H9 (cell line): ENCODE measurements at regions not wholly inside any gene's neighbourhood (a gene's known extent, or its start where the extent isn't known, plus 50 kb on each side); places are given as distances from the start of the nearest gene placed in this dataset.
A peak's percentile ranks its signal among the peaks of the same experiment; 100 is the strongest.

Experiments used
- DNase-seq: peaks from one replicate; pipeline ENCODE4 v3.0.0-alpha.2; 2017
- H2AFZ ChIP-seq: one replicate; pipeline ENCODE4 v1.6.1; 2013; ENCODE audit warnings: mild to moderate bottlenecking, low read length, control low read depth, moderate library complexity
- H2AK5ac ChIP-seq: 2 replicates; pipeline ENCODE4 v1.6.1; 2013; ENCODE audit warnings: low read length, control low read depth, mixed read lengths; ENCODE audit not compliant: insufficient read length
- H2BK120ac ChIP-seq: one replicate; pipeline ENCODE4 v1.6.1; 2013; ENCODE audit warnings: low read depth, mild to moderate bottlenecking, low read length, control low read depth, inconsistent platforms; ENCODE audit not compliant: poor library complexity, severe bottlenecking
- H2BK12ac ChIP-seq: 2 replicates; pipeline ENCODE4 v1.6.1; 2013; ENCODE audit warnings: low read length, control low read depth, mixed read lengths, low read depth; ENCODE audit not compliant: insufficient read length
- H2BK15ac ChIP-seq: 2 replicates; pipeline ENCODE4 v1.6.1; 2013; ENCODE audit warnings: low read depth, low read length, control low read depth
- H2BK20ac ChIP-seq: one replicate; pipeline ENCODE4 v1.6.1; 2013; ENCODE audit warnings: low read depth, mild to moderate bottlenecking, low read length, control low read depth, inconsistent platforms; ENCODE audit not compliant: poor library complexity, severe bottlenecking
- H2BK5ac ChIP-seq: 2 replicates; pipeline ENCODE4 v1.6.1; 2013; ENCODE audit warnings: low read length, control low read depth, mixed read lengths; ENCODE audit not compliant: insufficient read length
- H3K14ac ChIP-seq: 2 replicates; pipeline ENCODE4 v1.6.1; 2013; ENCODE audit warnings: low read length, control low read depth; ENCODE audit not compliant: insufficient read depth
- H3K18ac ChIP-seq: 2 replicates; pipeline ENCODE4 v1.6.1; 2013; ENCODE audit warnings: low read depth, mild to moderate bottlenecking, mixed read lengths, low read length, control low read depth; ENCODE audit not compliant: insufficient read length
- H3K23ac ChIP-seq: 2 replicates; pipeline ENCODE4 v1.6.1; 2013; ENCODE audit warnings: low read length, control low read depth, mixed read lengths, low read depth; ENCODE audit not compliant: insufficient read length
- H3K23me2 ChIP-seq: 2 replicates; pipeline ENCODE4 v1.6.1; 2013; ENCODE audit warnings: low read depth, mild to moderate bottlenecking, mixed read lengths, low read length, control low read depth; ENCODE audit not compliant: insufficient read length, poor library complexity, severe bottlenecking
- H3K27ac ChIP-seq: 2 replicates; pipeline ENCODE4 v1.5.1; 2013; ENCODE audit warnings: low read length, control low read depth, mixed read lengths, low read depth; ENCODE audit not compliant: insufficient read length
- H3K27me3 ChIP-seq: 2 replicates; pipeline ENCODE4 v1.6.1; 2013; ENCODE audit warnings: low read length, control low read depth, inconsistent platforms; ENCODE audit not compliant: insufficient read depth
- H3K4ac ChIP-seq: 2 replicates; pipeline ENCODE4 v1.6.1; 2013; ENCODE audit warnings: low read depth, mild to moderate bottlenecking, control low read depth, inconsistent platforms, low read length, moderate library complexity
- H3K4me1 ChIP-seq: 2 replicates; pipeline ENCODE4 v1.6.1; 2013; ENCODE audit warnings: low read length, control low read depth, inconsistent platforms; ENCODE audit not compliant: insufficient read depth
- H3K4me2 ChIP-seq: 2 replicates; pipeline ENCODE4 v1.6.1; 2013; ENCODE audit warnings: low read length, control low read depth, mixed read lengths; ENCODE audit not compliant: insufficient read length, insufficient read depth
- H3K56ac ChIP-seq: 2 replicates; pipeline ENCODE4 v1.6.1; 2013; ENCODE audit warnings: low read depth, mild to moderate bottlenecking, mixed read lengths, low read length, control low read depth; ENCODE audit not compliant: insufficient read length
- H3K79me1 ChIP-seq: 2 replicates; pipeline ENCODE4 v1.6.1; 2013; ENCODE audit warnings: low read depth, mild to moderate bottlenecking, moderate library complexity, low read length, control low read depth, inconsistent platforms; ENCODE audit not compliant: insufficient read depth, poor library complexity, severe bottlenecking
- H3K79me2 ChIP-seq: 2 replicates; pipeline ENCODE4 v1.6.1; 2013; ENCODE audit warnings: low read length, control low read depth, inconsistent platforms; ENCODE audit not compliant: insufficient read depth
- H3K9ac ChIP-seq: 2 replicates; pipeline ENCODE4 v1.6.1; 2013; ENCODE audit warnings: low read length, control low read depth, mixed read lengths; ENCODE audit not compliant: insufficient read length; ENCODE audit errors: extremely low read depth
- H3K9me3 ChIP-seq: one replicate; pipeline ENCODE4 v1.6.1; 2013; ENCODE audit warnings: low read depth, low read length, inconsistent platforms; ENCODE audit not compliant: control insufficient read depth
- H3T11ph ChIP-seq: one replicate; pipeline ENCODE4 v1.6.1; 2013; ENCODE audit warnings: mild to moderate bottlenecking, low read length, control low read depth, inconsistent platforms
- H4K20me1 ChIP-seq: one replicate; pipeline ENCODE4 v1.6.1; 2013; ENCODE audit not compliant: control insufficient read depth, insufficient read length, insufficient read depth
- H4K5ac ChIP-seq: 2 replicates; pipeline ENCODE4 v1.6.1; 2013; ENCODE audit warnings: low read depth, mild to moderate bottlenecking, mixed read lengths, low read length, control low read depth; ENCODE audit not compliant: insufficient read length
- H4K8ac ChIP-seq: replicated peaks from 2 replicates; pipeline ENCODE4 v1.6.1; 2013; ENCODE audit warnings: low read length, control low read depth, mixed read lengths, low read depth; ENCODE audit not compliant: insufficient read length
- H4K91ac ChIP-seq: 2 replicates; pipeline ENCODE4 v1.6.1; 2013; ENCODE audit warnings: low read depth, mild to moderate bottlenecking, moderate library complexity, mixed read lengths, low read length, control low read depth; ENCODE audit not compliant: insufficient read length
- H3K27ac Mint-ChIP-seq, 3 experiments: 2 replicates in 2 of 3; 3 replicates in 1 of 3; pipeline ENCODE4 v1.8.0; 2020 to 2021; ENCODE audit warnings: mixed read lengths in 3 of 3, mild to moderate bottlenecking in 1 of 3, moderate library complexity in 1 of 3
- H3K27me3 Mint-ChIP-seq: 2 replicates; pipeline ENCODE4 v1.8.0; 2021; ENCODE audit warnings: low read depth, mild to moderate bottlenecking, moderate library complexity, mixed read lengths
- H3K36me3 Mint-ChIP-seq, 3 experiments: 2 replicates in 2 of 3; 3 replicates in 1 of 3; pipeline ENCODE4 v1.8.0; 2020 to 2021; ENCODE audit warnings: low read depth in 3 of 3, mixed read lengths in 3 of 3; ENCODE audit not compliant: insufficient read depth in 1 of 3
- H3K4me1 Mint-ChIP-seq, 2 experiments: 2 replicates each; pipeline ENCODE4 v1.8.0; 2020; ENCODE audit warnings: mixed read lengths in 2 of 2
- H3K4me3 Mint-ChIP-seq, 2 experiments: 2 replicates in 1 of 2; 3 replicates in 1 of 2; pipeline ENCODE4 v1.8.0; 2020 to 2021; ENCODE audit warnings: mild to moderate bottlenecking in 2 of 2, mixed read lengths in 2 of 2, moderate library complexity in 1 of 2
- H3K9me3 Mint-ChIP-seq, 2 experiments: 2 replicates in 1 of 2; 3 replicates in 1 of 2; pipeline ENCODE4 v1.8.0; 2020; ENCODE audit warnings: mild to moderate bottlenecking in 2 of 2, mixed read lengths in 2 of 2, moderate library complexity in 1 of 2
- WGBS: extraction: QIAGEN DNeasy Blood & Tissue Kit; methylation state at CpG from one replicate; pipeline ENCODE4 v1.1.7; 2013; ENCODE audit warnings: missing lambda C conversion rate, low lambda C conversion rate, mixed read lengths; ENCODE audit not compliant: insufficient read length; ENCODE audit errors: extremely low coverage; 5-methylcytosine and 5-hydroxymethylcytosine counted together
- TF ChIP-seq, protein P1 (sequence below): fragments of 200-600 bp; sonication (generic); conservative IDR thresholded peaks from 3 replicates; pipeline ENCODE4 v1.8.0; 2021; ENCODE audit warnings: antibody characterized with exemption, mild to moderate bottlenecking

DNA sequence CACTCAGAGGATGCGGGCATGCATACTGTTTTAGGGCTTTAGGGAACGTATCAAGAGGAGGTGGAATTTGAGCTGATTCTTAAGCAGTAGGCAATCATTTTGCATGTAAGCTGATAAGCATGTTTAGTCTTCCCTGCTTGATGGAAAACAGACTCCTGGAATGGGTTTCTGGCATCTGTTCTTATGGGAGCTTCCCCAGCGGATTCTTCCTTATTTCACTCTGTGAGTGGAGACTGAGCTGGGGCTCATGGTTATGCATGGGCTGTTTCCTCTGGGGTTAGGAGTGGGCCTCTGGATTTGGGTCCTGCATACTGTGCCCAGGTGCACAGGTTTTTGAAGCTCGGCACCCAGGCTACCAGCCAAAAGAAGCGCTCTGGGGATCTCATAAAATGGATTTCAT lies 93.4 kb downstream of the DIRAS3 start:
- H3K79me1 ChIP-seq: no peaks in the 10 kb centered on the region
- H3K79me2 ChIP-seq: no peaks in the 10 kb centered on the region
- TF ChIP-seq, protein P1, sequence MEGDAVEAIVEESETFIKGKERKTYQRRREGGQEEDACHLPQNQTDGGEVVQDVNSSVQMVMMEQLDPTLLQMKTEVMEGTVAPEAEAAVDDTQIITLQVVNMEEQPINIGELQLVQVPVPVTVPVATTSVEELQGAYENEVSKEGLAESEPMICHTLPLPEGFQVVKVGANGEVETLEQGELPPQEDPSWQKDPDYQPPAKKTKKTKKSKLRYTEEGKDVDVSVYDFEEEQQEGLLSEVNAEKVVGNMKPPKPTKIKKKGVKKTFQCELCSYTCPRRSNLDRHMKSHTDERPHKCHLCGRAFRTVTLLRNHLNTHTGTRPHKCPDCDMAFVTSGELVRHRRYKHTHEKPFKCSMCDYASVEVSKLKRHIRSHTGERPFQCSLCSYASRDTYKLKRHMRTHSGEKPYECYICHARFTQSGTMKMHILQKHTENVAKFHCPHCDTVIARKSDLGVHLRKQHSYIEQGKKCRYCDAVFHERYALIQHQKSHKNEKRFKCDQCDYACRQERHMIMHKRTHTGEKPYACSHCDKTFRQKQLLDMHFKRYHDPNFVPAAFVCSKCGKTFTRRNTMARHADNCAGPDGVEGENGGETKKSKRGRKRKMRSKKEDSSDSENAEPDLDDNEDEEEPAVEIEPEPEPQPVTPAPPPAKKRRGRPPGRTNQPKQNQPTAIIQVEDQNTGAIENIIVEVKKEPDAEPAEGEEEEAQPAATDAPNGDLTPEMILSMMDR: no peak
- Mint-ChIP-seq H3K36me3 (no peaks in the 10 kb centered on the region), H3K9me3 (no peaks in the 10 kb centered on the region), H3K27me3 (no peaks in the 10 kb centered on the region), H3K27ac (no peak overlapping the region), H3K4me3 (no peak overlapping the region), H3K4me1 (no peaks in the 10 kb centered on the region)
- H3K4me2 ChIP-seq: no peak overlapping the region
- no peak overlapping the region for H3K18ac ChIP-seq
- no peak overlapping the region for H2BK120ac ChIP-seq
- peak overlapping the region; percentile 32 for H2AFZ ChIP-seq
- no peaks in the 10 kb centered on the region for H4K20me1 ChIP-seq
- no peak overlapping the region for H4K5ac ChIP-seq
- H2AK5ac ChIP-seq: no peak overlapping the region
- no peak overlapping the region for H2BK15ac ChIP-seq
- H2BK20ac ChIP-seq: no peak overlapping the region
- no peak for DNase-seq
- no peak overlapping the region for H3K23ac ChIP-seq
- no peaks in the 10 kb centered on the region for H3K4me1 ChIP-seq
- no peaks in the 10 kb centered on the region for H3K27me3 ChIP-seq
- H4K91ac ChIP-seq: no peak overlapping the region
- H3K14ac ChIP-seq: no peak overlapping the region
- no peaks in the 10 kb centered on the region for H3K23me2 ChIP-seq
- no peak overlapping the region for H3K9ac ChIP-seq
- H3T11ph ChIP-seq: no peak overlapping the region
- H3K27ac ChIP-seq: no peak overlapping the region
- no peak overlapping the region for H2BK12ac ChIP-seq
- no peak overlapping the region for H3K56ac ChIP-seq
- no CpG with 5 or more reads among the region's 5 CpGs for WGBS
- H3K4ac ChIP-seq: no peak overlapping the region
- H2BK5ac ChIP-seq: no peak overlapping the region
- no peaks in the 10 kb centered on the region for H3K9me3 ChIP-seq
- no peak overlapping the region for H4K8ac ChIP-seq
